Panc1 (cell line): ENCODE measurements at regions not wholly inside any gene's neighbourhood (a gene's known extent, or its start where the extent isn't known, plus 50 kb on each side); places are given as distances from the start of the nearest gene placed in this dataset.

ENCODE experiments used
- ATAC-seq: fragments of 200-7000 bp; cut with Tn5 transposase; 2 replicates; pipeline ENCODE4 v1.9.1; 2020; ENCODE audit warnings: mild to moderate bottlenecking, moderate library complexity
- BruUV-seq: library from RNA; stranded (reverse); fragments of 400-500 nt; replicated peaks from 2 replicates; lab custom pipeline; 2021; lab: Mats Ljungman, UMichigan
- CTCF ChIA-PET: fragments of 300-600 bp; sonication (Branson Sonifier 250); formaldehyde crosslinking; loops from one replicate; lab custom pipeline; 2022; ENCODE audit warnings: antibody characterized with exemption; lab: Charles Lee
- POLR2A ChIA-PET: fragments of 300-600 bp; sonication (Branson Sonifier 250); formaldehyde crosslinking; loops from one replicate; lab custom pipeline; 2022; ENCODE audit warnings: antibody characterized with exemption; lab: Charles Lee
- DNase-seq: peaks from one replicate; pipeline ENCODE4 v3.0.0-alpha.2; 2010; ENCODE audit warnings: low read depth, low spot score
- H3K27ac ChIP-seq: 2 replicates; pipeline ENCODE4 v1.5.1; 2011; ENCODE audit warnings: mild to moderate bottlenecking, low read length, inconsistent platforms
- H3K27me3 ChIP-seq: fragments of 200-500 bp; sonication (Bioruptor generic); 2 replicates; pipeline ENCODE4 v1.6.0; 2014; ENCODE audit warnings: low read length, inconsistent platforms; ENCODE audit not compliant: control insufficient read depth, insufficient read depth
- H3K36me3 ChIP-seq: fragments of 200-500 bp; sonication (Bioruptor generic); 2 replicates; pipeline ENCODE4 v1.5.1; 2014; ENCODE audit warnings: inconsistent platforms, mild to moderate bottlenecking, low read length, moderate library complexity; ENCODE audit not compliant: control insufficient read depth, insufficient read depth
- H3K4me1 ChIP-seq: 2 replicates; pipeline ENCODE4 v1.5.1; 2011; ENCODE audit warnings: inconsistent platforms, mild to moderate bottlenecking, low read length, moderate library complexity; ENCODE audit not compliant: control insufficient read depth, insufficient read depth
- H3K4me3 ChIP-seq, 2 experiments: 2 replicates each; pipeline ENCODE4 v1.5.1; 2011 to 2012; ENCODE audit warnings: low read depth in 2 of 2, low read length in 2 of 2, mild to moderate bottlenecking in 2 of 2, inconsistent platforms in 1 of 2, moderate library complexity in 1 of 2
- H3K9me3 ChIP-seq: fragments of 200-500 bp; sonication (Bioruptor generic); 2 replicates; pipeline ENCODE4 v1.5.1; 2014; ENCODE audit warnings: low read depth, mild to moderate bottlenecking, inconsistent platforms, low read length, moderate library complexity; ENCODE audit not compliant: control insufficient read depth, insufficient read depth
- CTCF ChIP-seq: fragments of 450-650 bp; IDR thresholded peaks from 2 replicates; pipeline ENCODE4 v1.5.1; 2017; ENCODE audit warnings: mild to moderate bottlenecking
- POLR2AphosphoS5 ChIP-seq: IDR thresholded peaks from 2 replicates; pipeline ENCODE4 v1.6.1; 2012; ENCODE audit warnings: mild to moderate bottlenecking, low read depth, low read length, moderate library complexity
- SIN3A ChIP-seq: IDR thresholded peaks from 2 replicates; pipeline ENCODE4 v1.6.1; 2012; ENCODE audit warnings: low read depth, mild to moderate bottlenecking, low read length, moderate library complexity, borderline replicate concordance; ENCODE audit not compliant: insufficient read depth
- TCF7L2 ChIP-seq: IDR thresholded peaks from 2 replicates; pipeline ENCODE4 v1.6.1; 2011; ENCODE audit warnings: mild to moderate bottlenecking, low read depth, low read length, inconsistent platforms
- in situ Hi-C: cut with HindIII; loops from 2 replicates; pipeline ENCODE4 v1.10.0; 2016; ENCODE audit warnings: low sequenced_read_pairs, low pct_unique_long_range_greater_than_20kb
- intact Hi-C: fragments of 100-400 bp; cut with micrococcal nuclease; formaldehyde crosslinking; loops from one replicate; pipeline ENCODE4 v1.10.0; 2022; ENCODE audit not compliant: unreplicated experiment
- TF ChIP-seq, protein P1 (sequence below), 2 experiments: IDR thresholded peaks; 2 replicates each; pipeline ENCODE4 v1.6.1; 2011 to 2012; ENCODE audit warnings: low read depth in 2 of 2, control low read depth in 1 of 2, low read length in 1 of 2, mild to moderate bottlenecking in 1 of 2, moderate library complexity in 1 of 2; ENCODE audit not compliant: insufficient read depth in 1 of 2

DNA sequence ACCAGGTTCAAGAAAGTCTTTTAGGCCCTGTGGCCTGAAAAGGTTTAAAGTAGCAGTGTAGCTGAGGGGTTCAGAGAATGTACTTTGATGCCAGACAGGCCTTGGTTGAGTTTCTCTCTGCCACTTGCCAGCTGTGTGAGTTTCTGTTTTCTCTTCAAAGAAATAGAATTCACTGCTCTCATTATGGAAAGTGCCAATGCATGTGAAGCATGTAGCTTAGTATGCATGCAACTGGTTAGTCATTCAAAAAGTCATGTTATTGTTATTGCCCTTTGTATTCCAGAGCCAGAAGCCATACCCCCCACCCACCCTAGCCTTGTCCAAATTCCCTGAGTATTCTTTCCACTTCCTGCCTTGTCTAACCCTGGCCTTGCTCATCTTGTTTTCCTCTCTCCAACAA, 101.7 kb downstream of the ADRB2 start:
- no peaks in the 10 kb centered on the region; the same call in 1 of the 2 replicates for H3K36me3 ChIP-seq
- in situ Hi-C loops (no loop called here), intact Hi-C loops (no loop called here)
- no peak overlapping the region for H3K4me3 ChIP-seq
- no peak for ATAC-seq
- H3K27me3 ChIP-seq: no peaks in the 10 kb centered on the region
- CTCF ChIA-PET: no interaction called here
- TF ChIP-seq, protein P1, sequence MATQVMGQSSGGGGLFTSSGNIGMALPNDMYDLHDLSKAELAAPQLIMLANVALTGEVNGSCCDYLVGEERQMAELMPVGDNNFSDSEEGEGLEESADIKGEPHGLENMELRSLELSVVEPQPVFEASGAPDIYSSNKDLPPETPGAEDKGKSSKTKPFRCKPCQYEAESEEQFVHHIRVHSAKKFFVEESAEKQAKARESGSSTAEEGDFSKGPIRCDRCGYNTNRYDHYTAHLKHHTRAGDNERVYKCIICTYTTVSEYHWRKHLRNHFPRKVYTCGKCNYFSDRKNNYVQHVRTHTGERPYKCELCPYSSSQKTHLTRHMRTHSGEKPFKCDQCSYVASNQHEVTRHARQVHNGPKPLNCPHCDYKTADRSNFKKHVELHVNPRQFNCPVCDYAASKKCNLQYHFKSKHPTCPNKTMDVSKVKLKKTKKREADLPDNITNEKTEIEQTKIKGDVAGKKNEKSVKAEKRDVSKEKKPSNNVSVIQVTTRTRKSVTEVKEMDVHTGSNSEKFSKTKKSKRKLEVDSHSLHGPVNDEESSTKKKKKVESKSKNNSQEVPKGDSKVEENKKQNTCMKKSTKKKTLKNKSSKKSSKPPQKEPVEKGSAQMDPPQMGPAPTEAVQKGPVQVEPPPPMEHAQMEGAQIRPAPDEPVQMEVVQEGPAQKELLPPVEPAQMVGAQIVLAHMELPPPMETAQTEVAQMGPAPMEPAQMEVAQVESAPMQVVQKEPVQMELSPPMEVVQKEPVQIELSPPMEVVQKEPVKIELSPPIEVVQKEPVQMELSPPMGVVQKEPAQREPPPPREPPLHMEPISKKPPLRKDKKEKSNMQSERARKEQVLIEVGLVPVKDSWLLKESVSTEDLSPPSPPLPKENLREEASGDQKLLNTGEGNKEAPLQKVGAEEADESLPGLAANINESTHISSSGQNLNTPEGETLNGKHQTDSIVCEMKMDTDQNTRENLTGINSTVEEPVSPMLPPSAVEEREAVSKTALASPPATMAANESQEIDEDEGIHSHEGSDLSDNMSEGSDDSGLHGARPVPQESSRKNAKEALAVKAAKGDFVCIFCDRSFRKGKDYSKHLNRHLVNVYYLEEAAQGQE (IDR thresholded peaks at IDR 0.05; ENCODE audit: insufficient read depth in 1 of 2, low read depth in 2 of 2, low read length in 1 of 2): no peak
- TF ChIP-seq SIN3A: no peak
- TF ChIP-seq POLR2AphosphoS5: no peak
- TF ChIP-seq TCF7L2: no peak
- TF ChIP-seq CTCF: no peak
- DNase-seq: no peak
- H3K9me3 ChIP-seq: no peaks in the 10 kb centered on the region
- H3K4me1 ChIP-seq: no peaks in the 10 kb centered on the region
- H3K27ac ChIP-seq: no peak overlapping the region
- no TSS peak for BruUV-seq
- POLR2A ChIA-PET: no interaction called here

DNA sequence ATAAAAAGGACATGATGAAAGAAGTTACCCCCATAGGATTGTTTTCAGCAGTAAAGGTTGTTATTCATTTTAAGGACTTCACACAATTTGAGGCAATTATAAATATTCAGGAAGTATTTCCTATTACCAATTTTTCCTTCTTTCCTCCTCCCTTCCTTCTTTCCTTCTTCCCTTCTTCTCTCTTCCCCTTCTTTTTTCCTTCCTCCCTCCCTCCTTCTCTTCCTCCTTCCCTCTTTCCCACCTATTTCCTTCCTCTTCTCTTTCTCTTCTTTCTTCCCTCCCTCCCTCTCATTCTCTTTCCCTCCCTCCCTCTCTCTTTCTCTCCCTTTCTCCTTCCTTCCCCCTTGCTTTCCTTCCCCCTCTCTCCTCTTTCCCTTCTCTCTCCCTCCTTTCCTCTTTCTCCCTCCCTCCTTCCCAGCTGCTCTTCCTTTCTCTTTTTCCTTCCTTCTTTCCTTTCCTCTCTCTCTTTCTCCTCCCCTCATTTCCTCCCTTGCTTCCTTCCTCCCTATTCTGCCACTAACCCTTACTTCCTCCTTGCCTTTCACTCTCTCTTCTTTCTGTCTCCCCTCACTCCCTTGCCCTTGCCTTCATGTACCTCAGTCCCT, 105.1 kb downstream of the ADRB2 start:
- Histone ChIP-seq H3K27me3 (no peaks in the 10 kb centered on the region), H3K4me3 (no peak overlapping the region), H3K4me1 (no peaks in the 10 kb centered on the region), H3K27ac (no peak overlapping the region), H3K9me3 (no peaks in the 10 kb centered on the region), H3K36me3 (no peaks in the 10 kb centered on the region)
- ATAC-seq: no peak
- TF ChIP-seq, protein P1 (IDR thresholded peaks at IDR 0.05; ENCODE audit: insufficient read depth in 1 of 2, low read depth in 2 of 2, low read length in 1 of 2): no peak
- TF ChIP-seq SIN3A: no peak
- no peak for TF ChIP-seq POLR2AphosphoS5
- TF ChIP-seq TCF7L2: no peak
- TF ChIP-seq CTCF: no peak
- in situ Hi-C loops (no loop called here), intact Hi-C loops (no loop called here)
- ChIA-PET CTCF (no interaction called here), POLR2A (no interaction called here)
- BruUV-seq: no TSS peak
- DNase-seq: no peak
